H1 (cell line): ENCODE measurements at regions not wholly inside any gene's neighbourhood (a gene's known extent, or its start where the extent isn't known, plus 50 kb on each side); places are given as distances from the start of the nearest gene placed in this dataset.

ENCODE experiments used
- CTCF ChIA-PET: fragments of 300-600 bp; sonication (Branson Sonifier 250); formaldehyde crosslinking; loops from one replicate; lab custom pipeline; 2021; ENCODE audit not compliant: partially characterized antibody; lab: Charles Lee
- POLR2A ChIA-PET: fragments of 300-600 bp; sonication (Branson Sonifier 250); formaldehyde crosslinking; loops from one replicate; lab custom pipeline; 2021; ENCODE audit warnings: inconsistent platforms; ENCODE audit not compliant: partially characterized antibody; lab: Charles Lee
- DNase-seq, 2 experiments: peaks; one replicate each; pipeline versions ENCODE4 v3.0.0 to v3.0.0-alpha.2; 2010 to 2022; ENCODE audit warnings: low spot score in 2 of 2, low read depth in 1 of 2, mixed read lengths in 1 of 2
- FAIRE-seq: peaks from 2 replicates; lab custom pipeline; 2011; peaks lifted over from hg19 to GRCh38; lab: Jason Lieb, UNC
- H2AFZ ChIP-seq: 2 replicates; pipeline ENCODE4 v1.8.1; 2012; ENCODE audit warnings: low read length, inconsistent platforms
- H2AK5ac ChIP-seq: 2 replicates; pipeline ENCODE4 v1.6.1; 2013; ENCODE audit warnings: low read depth, low read length
- H2BK120ac ChIP-seq: replicated peaks from 2 replicates; pipeline ENCODE3; 2013; ENCODE audit warnings: low read depth, low read length, inconsistent platforms
- H2BK12ac ChIP-seq: 2 replicates; pipeline ENCODE4 v1.6.1; 2013; ENCODE audit warnings: low read depth, low read length
- H2BK15ac ChIP-seq: 2 replicates; pipeline ENCODE4 v1.6.1; 2013; ENCODE audit warnings: low read length
- H2BK20ac ChIP-seq: 2 replicates; pipeline ENCODE4 v1.6.1; 2013; ENCODE audit warnings: low read length
- H2BK5ac ChIP-seq: 2 replicates; pipeline ENCODE4 v1.6.1; 2013; ENCODE audit warnings: low read depth, low read length
- H3K14ac ChIP-seq: 2 replicates; pipeline ENCODE4 v1.6.1; 2013; ENCODE audit warnings: inconsistent platforms; ENCODE audit not compliant: insufficient read length
- H3K18ac ChIP-seq: 2 replicates; pipeline ENCODE4 v1.6.1; 2013; ENCODE audit warnings: low read length; ENCODE audit errors: extremely low read depth
- H3K23ac ChIP-seq: 2 replicates; pipeline ENCODE4 v1.6.1; 2013; ENCODE audit warnings: inconsistent platforms; ENCODE audit not compliant: insufficient read length
- H3K23me2 ChIP-seq: 2 replicates; pipeline ENCODE4 v1.6.1; 2013; ENCODE audit warnings: low read depth, low read length
- H3K27ac ChIP-seq: 2 replicates; pipeline ENCODE4 v1.6.1; 2011; ENCODE audit warnings: low read depth, low read length, inconsistent platforms
- H3K27me3 ChIP-seq, 4 experiments: replicated peaks in 1 of 4; 1 replicate in 1 of 4; 2 replicates in 3 of 4; pipeline versions ENCODE4 v1.6.1 to v1.8.1; 2011 to 2013; ENCODE audit warnings: low read length in 3 of 4, mild to moderate bottlenecking in 3 of 4, inconsistent platforms in 2 of 4, mixed read lengths in 2 of 4, moderate library complexity in 1 of 4; ENCODE audit not compliant: control insufficient read depth in 3 of 4, insufficient read depth in 3 of 4; ENCODE audit errors: extremely low read depth in 1 of 4
- H3K36me3 ChIP-seq, 4 experiments: 2 replicates each; pipeline versions ENCODE4 v1.6.1 to v1.8.1; 2011 to 2013; ENCODE audit warnings: mild to moderate bottlenecking in 4 of 4, low read length in 3 of 4, moderate library complexity in 2 of 4, control low read depth in 1 of 4, inconsistent platforms in 1 of 4; ENCODE audit not compliant: insufficient read depth in 4 of 4, control insufficient read depth in 2 of 4
- H3K4ac ChIP-seq: replicated peaks from 2 replicates; pipeline ENCODE3; 2013; ENCODE audit warnings: low read length, low read depth, mixed read lengths, inconsistent platforms; ENCODE audit not compliant: insufficient read length
- H3K4me1 ChIP-seq, 4 experiments: replicated peaks in 1 of 4; 1 replicate in 1 of 4; 2 replicates in 3 of 4; pipeline versions ENCODE4 v1.6.1 to v1.8.1; 2011 to 2013; ENCODE audit warnings: low read length in 3 of 4, inconsistent platforms in 2 of 4, mixed read lengths in 1 of 4; ENCODE audit not compliant: insufficient read depth in 4 of 4, control insufficient read depth in 3 of 4
- H3K4me2 ChIP-seq, 2 experiments: 2 replicates each; pipeline versions ENCODE4 v1.6.1 to v1.8.1; 2011 to 2013; ENCODE audit warnings: low read depth in 2 of 2, low read length in 2 of 2, control low read depth in 1 of 2, inconsistent platforms in 1 of 2, mild to moderate bottlenecking in 1 of 2; ENCODE audit not compliant: insufficient read depth in 1 of 2
- H3K4me3 ChIP-seq, 4 experiments: fragments of 200-600, 300-600 bp in 1 of 4; sonication (generic), shearing (Covaris generic), sonication (Bioruptor Twin) in 1 of 4; 2 replicates each; pipeline versions ENCODE4 v1.5.1 to v1.8.1; 2011 to 2016; ENCODE audit warnings: low read length in 4 of 4, low read depth in 3 of 4, control low read depth in 2 of 4, inconsistent platforms in 2 of 4, mild to moderate bottlenecking in 2 of 4, mixed read lengths in 1 of 4, moderate library complexity in 1 of 4; ENCODE audit not compliant: insufficient read depth in 2 of 4; ENCODE audit errors: extremely low read depth in 1 of 4
- H3K56ac ChIP-seq: replicated peaks from 2 replicates; pipeline ENCODE3; 2013; ENCODE audit warnings: low read depth, mild to moderate bottlenecking, mixed read lengths, low read length, inconsistent platforms; ENCODE audit not compliant: insufficient read length
- H3K79me1 ChIP-seq: 2 replicates; pipeline ENCODE4 v1.6.1; 2013; ENCODE audit warnings: low read depth, low read length, control low read depth
- H3K79me2 ChIP-seq, 2 experiments: 2 replicates each; pipeline versions ENCODE4 v1.6.1 to v1.8.1; 2012 to 2013; ENCODE audit warnings: low read length in 2 of 2, mild to moderate bottlenecking in 2 of 2, inconsistent platforms in 1 of 2; ENCODE audit not compliant: insufficient read depth in 2 of 2, control insufficient read depth in 1 of 2
- H3K9ac ChIP-seq, 4 experiments: replicated peaks in 1 of 4; 1 replicate in 1 of 4; 2 replicates in 3 of 4; pipeline versions ENCODE4 v1.6.1 to v1.8.1; 2011 to 2013; ENCODE audit warnings: low read depth in 3 of 4, low read length in 3 of 4, control low read depth in 2 of 4, mild to moderate bottlenecking in 2 of 4, moderate library complexity in 2 of 4, inconsistent platforms in 1 of 4; ENCODE audit errors: extremely low read depth in 1 of 4
- H3K9me3 ChIP-seq, 2 experiments: 2 replicates each; pipeline versions ENCODE4 v1.6.1 to v1.8.1; 2012 to 2013; ENCODE audit warnings: mild to moderate bottlenecking in 2 of 2, moderate library complexity in 2 of 2, control low read depth in 1 of 2, inconsistent platforms in 1 of 2, low read depth in 1 of 2, low read length in 1 of 2, mixed read lengths in 1 of 2; ENCODE audit not compliant: insufficient read depth in 2 of 2
- H4K20me1 ChIP-seq, 2 experiments: replicated peaks in 1 of 2; 2 replicates each; pipeline versions ENCODE3 to v1.8.1; 2011 to 2013; ENCODE audit warnings: inconsistent platforms in 2 of 2, low read length in 2 of 2, mild to moderate bottlenecking in 1 of 2; ENCODE audit not compliant: insufficient read depth in 2 of 2, control insufficient read depth in 1 of 2
- H4K5ac ChIP-seq: 2 replicates; pipeline ENCODE4 v1.6.1; 2013; ENCODE audit warnings: low read length, low read depth, mixed read lengths, inconsistent platforms; ENCODE audit not compliant: insufficient read length
- H4K8ac ChIP-seq: 2 replicates; pipeline ENCODE4 v1.8.0; 2013; ENCODE audit warnings: mild to moderate bottlenecking, moderate library complexity, low read length, inconsistent platforms; ENCODE audit not compliant: insufficient read depth; ENCODE audit errors: extremely low read depth
- H4K91ac ChIP-seq: replicated peaks from 2 replicates; pipeline ENCODE3; 2013; ENCODE audit warnings: low read length, mixed read lengths, inconsistent platforms; ENCODE audit not compliant: insufficient read length
- CTCF ChIP-seq, 3 experiments: IDR thresholded peaks; 1 replicate in 2 of 3; 2 replicates in 1 of 3; pipeline versions ENCODE4 v1.5.1 to v1.6.1; 2011; ENCODE audit warnings: low read length in 3 of 3, mild to moderate bottlenecking in 3 of 3, inconsistent platforms in 2 of 3, low read depth in 1 of 3, moderate library complexity in 1 of 3; ENCODE audit not compliant: insufficient read depth in 1 of 3; ENCODE audit errors: control extremely low read depth in 1 of 3
- GABPA ChIP-seq: IDR thresholded peaks from 2 replicates; pipeline ENCODE4 v1.6.1; 2011; ENCODE audit warnings: mild to moderate bottlenecking, low read length, moderate library complexity, borderline replicate concordance; ENCODE audit not compliant: insufficient read depth
- HDAC2 ChIP-seq, 2 experiments: fragments of 300-600 bp in 1 of 2; sonication (generic) in 1 of 2; IDR thresholded peaks; 2 replicates each; pipeline ENCODE4 v1.6.1; 2011 to 2012; ENCODE audit warnings: low read depth in 2 of 2, low read length in 2 of 2, mild to moderate bottlenecking in 2 of 2, moderate library complexity in 2 of 2, borderline replicate concordance in 1 of 2, inconsistent platforms in 1 of 2
- POLR2AphosphoS5 ChIP-seq: IDR thresholded peaks from 2 replicates; pipeline ENCODE4 v1.6.1; 2011; ENCODE audit warnings: low read depth, low read length
- SP4 ChIP-seq: IDR thresholded peaks from 2 replicates; pipeline ENCODE4 v1.6.1; 2012; ENCODE audit warnings: low read length, inconsistent platforms
- TEAD4 ChIP-seq: IDR thresholded peaks from 2 replicates; pipeline ENCODE4 v1.6.1; 2012; ENCODE audit warnings: low read depth, low read length, inconsistent platforms, mixed read lengths
- WGBS, 2 experiments: shearing (Covaris generic) in 1 of 2; methylation state at CpG; one replicate each; pipeline versions ENCODE4 v1.1.6 to v1.1.7; 2013 to 2015; ENCODE audit warnings: low lambda C conversion rate in 2 of 2, mixed read lengths in 2 of 2, inconsistent platforms in 1 of 2, low coverage in 1 of 2, missing lambda C conversion rate in 1 of 2; ENCODE audit not compliant: insufficient replicate concordance in 2 of 2, insufficient coverage in 1 of 2, insufficient read length in 1 of 2; ENCODE audit errors: extremely low coverage in 1 of 2, missing lambda C conversion rate in 1 of 2; 5-methylcytosine and 5-hydroxymethylcytosine counted together

GRCh38 chr18:47658498-47658897 is 272.0 kb downstream of the SMAD2 start:
- H3K79me2 ChIP-seq = no peaks in the 10 kb centered on the region
- H2AK5ac ChIP-seq = no peak overlapping the region
- H2BK5ac ChIP-seq = no peak overlapping the region
- no peaks in the 10 kb centered on the region for H3K23me2 ChIP-seq
- H3K4me1 ChIP-seq = no peaks in the 10 kb centered on the region
- no peak overlapping the region for H2BK15ac ChIP-seq
- H4K8ac ChIP-seq = no peak overlapping the region
- no peak for TF ChIP-seq TEAD4
- TF ChIP-seq HDAC2 (IDR thresholded peaks at IDR 0.05; ENCODE audit: borderline replicate concordance in 1 of 2, low read depth in 2 of 2, low read length in 2 of 2) = no peak
- no peak for TF ChIP-seq GABPA
- no peak for TF ChIP-seq POLR2AphosphoS5
- TF ChIP-seq CTCF (IDR thresholded peaks at IDR 0.05; ENCODE audit: control extremely low read depth in 1 of 3, insufficient read depth in 1 of 3, low read depth in 1 of 3, low read length in 3 of 3) = peak in 2 of 3 experiments; percentile 30 to 39; a peak in 2 of 4 replicates
- no peak for TF ChIP-seq SP4
- ChIA-PET CTCF (interaction anchor here (0.8 to 2.5 kb wide), 10 partner anchors 9 to 90 kb away, joined by 3 to 10 read pairs (median 4); no protein-coding TSS in a partner anchor), POLR2A (no interaction called here)
- no peak overlapping the region for H4K5ac ChIP-seq
- DNase-seq = no peak
- H4K20me1 ChIP-seq = no peaks in the 10 kb centered on the region
- H4K91ac ChIP-seq = no peak overlapping the region
- no peak overlapping the region for H2BK12ac ChIP-seq
- H3K4me3 ChIP-seq = no peak overlapping the region
- H2BK20ac ChIP-seq = no peak overlapping the region
- no peaks in the 10 kb centered on the region for H3K27me3 ChIP-seq
- no peak overlapping the region for H3K4ac ChIP-seq
- H3K27ac ChIP-seq = no peak overlapping the region
- no peak overlapping the region for H2AFZ ChIP-seq
- H3K18ac ChIP-seq = no peak overlapping the region
- H3K9ac ChIP-seq = no peak overlapping the region
- H3K14ac ChIP-seq = no peak overlapping the region
- H3K9me3 ChIP-seq = peaks cover 2 to 4% of the 10 kb centered on the region in 2 experiments; a peak in 1 of 4 replicates
- no peaks in the 10 kb centered on the region for H3K36me3 ChIP-seq
- no peak for FAIRE-seq
- H3K4me2 ChIP-seq = no peak overlapping the region
- H3K23ac ChIP-seq = no peak overlapping the region
- no peak overlapping the region for H3K56ac ChIP-seq
- no peak overlapping the region for H2BK120ac ChIP-seq
- H3K79me1 ChIP-seq = no peaks in the 10 kb centered on the region
- WGBS, 2 experiments = 61% methylated on average over 2 of the region's 2 CpGs; no CpG with 5 or more reads in 1 of the 2 experiments
